H9 (cell line): ENCODE measurements at regions not wholly inside any gene's neighbourhood (a gene's known extent, or its start where the extent isn't known, plus 50 kb on each side); places are given as distances from the start of the nearest gene placed in this dataset.

Experiments used
- DNase-seq: peaks from one replicate; pipeline ENCODE4 v3.0.0-alpha.2; 2017
- H2AFZ ChIP-seq: one replicate; pipeline ENCODE4 v1.6.1; 2013; ENCODE audit warnings: mild to moderate bottlenecking, low read length, control low read depth, moderate library complexity
- H2AK5ac ChIP-seq: 2 replicates; pipeline ENCODE4 v1.6.1; 2013; ENCODE audit warnings: low read length, control low read depth, mixed read lengths; ENCODE audit not compliant: insufficient read length
- H2BK120ac ChIP-seq: one replicate; pipeline ENCODE4 v1.6.1; 2013; ENCODE audit warnings: low read depth, mild to moderate bottlenecking, low read length, control low read depth, inconsistent platforms; ENCODE audit not compliant: poor library complexity, severe bottlenecking
- H2BK12ac ChIP-seq: 2 replicates; pipeline ENCODE4 v1.6.1; 2013; ENCODE audit warnings: low read length, control low read depth, mixed read lengths, low read depth; ENCODE audit not compliant: insufficient read length
- H2BK15ac ChIP-seq: 2 replicates; pipeline ENCODE4 v1.6.1; 2013; ENCODE audit warnings: low read depth, low read length, control low read depth
- H2BK20ac ChIP-seq: one replicate; pipeline ENCODE4 v1.6.1; 2013; ENCODE audit warnings: low read depth, mild to moderate bottlenecking, low read length, control low read depth, inconsistent platforms; ENCODE audit not compliant: poor library complexity, severe bottlenecking
- H2BK5ac ChIP-seq: 2 replicates; pipeline ENCODE4 v1.6.1; 2013; ENCODE audit warnings: low read length, control low read depth, mixed read lengths; ENCODE audit not compliant: insufficient read length
- H3K14ac ChIP-seq: 2 replicates; pipeline ENCODE4 v1.6.1; 2013; ENCODE audit warnings: low read length, control low read depth; ENCODE audit not compliant: insufficient read depth
- H3K18ac ChIP-seq: 2 replicates; pipeline ENCODE4 v1.6.1; 2013; ENCODE audit warnings: low read depth, mild to moderate bottlenecking, mixed read lengths, low read length, control low read depth; ENCODE audit not compliant: insufficient read length
- H3K23ac ChIP-seq: 2 replicates; pipeline ENCODE4 v1.6.1; 2013; ENCODE audit warnings: low read length, control low read depth, mixed read lengths, low read depth; ENCODE audit not compliant: insufficient read length
- H3K23me2 ChIP-seq: 2 replicates; pipeline ENCODE4 v1.6.1; 2013; ENCODE audit warnings: low read depth, mild to moderate bottlenecking, mixed read lengths, low read length, control low read depth; ENCODE audit not compliant: insufficient read length, poor library complexity, severe bottlenecking
- H3K27ac ChIP-seq: 2 replicates; pipeline ENCODE4 v1.5.1; 2013; ENCODE audit warnings: low read length, control low read depth, mixed read lengths, low read depth; ENCODE audit not compliant: insufficient read length
- H3K27me3 ChIP-seq: 2 replicates; pipeline ENCODE4 v1.6.1; 2013; ENCODE audit warnings: low read length, control low read depth, inconsistent platforms; ENCODE audit not compliant: insufficient read depth
- H3K4ac ChIP-seq: 2 replicates; pipeline ENCODE4 v1.6.1; 2013; ENCODE audit warnings: low read depth, mild to moderate bottlenecking, control low read depth, inconsistent platforms, low read length, moderate library complexity
- H3K4me1 ChIP-seq: 2 replicates; pipeline ENCODE4 v1.6.1; 2013; ENCODE audit warnings: low read length, control low read depth, inconsistent platforms; ENCODE audit not compliant: insufficient read depth
- H3K4me2 ChIP-seq: 2 replicates; pipeline ENCODE4 v1.6.1; 2013; ENCODE audit warnings: low read length, control low read depth, mixed read lengths; ENCODE audit not compliant: insufficient read length, insufficient read depth
- H3K56ac ChIP-seq: 2 replicates; pipeline ENCODE4 v1.6.1; 2013; ENCODE audit warnings: low read depth, mild to moderate bottlenecking, mixed read lengths, low read length, control low read depth; ENCODE audit not compliant: insufficient read length
- H3K79me1 ChIP-seq: 2 replicates; pipeline ENCODE4 v1.6.1; 2013; ENCODE audit warnings: low read depth, mild to moderate bottlenecking, moderate library complexity, low read length, control low read depth, inconsistent platforms; ENCODE audit not compliant: insufficient read depth, poor library complexity, severe bottlenecking
- H3K79me2 ChIP-seq: 2 replicates; pipeline ENCODE4 v1.6.1; 2013; ENCODE audit warnings: low read length, control low read depth, inconsistent platforms; ENCODE audit not compliant: insufficient read depth
- H3K9ac ChIP-seq: 2 replicates; pipeline ENCODE4 v1.6.1; 2013; ENCODE audit warnings: low read length, control low read depth, mixed read lengths; ENCODE audit not compliant: insufficient read length; ENCODE audit errors: extremely low read depth
- H3K9me3 ChIP-seq: one replicate; pipeline ENCODE4 v1.6.1; 2013; ENCODE audit warnings: low read depth, low read length, inconsistent platforms; ENCODE audit not compliant: control insufficient read depth
- H3T11ph ChIP-seq: one replicate; pipeline ENCODE4 v1.6.1; 2013; ENCODE audit warnings: mild to moderate bottlenecking, low read length, control low read depth, inconsistent platforms
- H4K20me1 ChIP-seq: one replicate; pipeline ENCODE4 v1.6.1; 2013; ENCODE audit not compliant: control insufficient read depth, insufficient read length, insufficient read depth
- H4K5ac ChIP-seq: 2 replicates; pipeline ENCODE4 v1.6.1; 2013; ENCODE audit warnings: low read depth, mild to moderate bottlenecking, mixed read lengths, low read length, control low read depth; ENCODE audit not compliant: insufficient read length
- H4K8ac ChIP-seq: replicated peaks from 2 replicates; pipeline ENCODE4 v1.6.1; 2013; ENCODE audit warnings: low read length, control low read depth, mixed read lengths, low read depth; ENCODE audit not compliant: insufficient read length
- H4K91ac ChIP-seq: 2 replicates; pipeline ENCODE4 v1.6.1; 2013; ENCODE audit warnings: low read depth, mild to moderate bottlenecking, moderate library complexity, mixed read lengths, low read length, control low read depth; ENCODE audit not compliant: insufficient read length
- H3K27ac Mint-ChIP-seq, 3 experiments: 2 replicates in 2 of 3; 3 replicates in 1 of 3; pipeline ENCODE4 v1.8.0; 2020 to 2021; ENCODE audit warnings: mixed read lengths in 3 of 3, mild to moderate bottlenecking in 1 of 3, moderate library complexity in 1 of 3
- H3K27me3 Mint-ChIP-seq: 2 replicates; pipeline ENCODE4 v1.8.0; 2021; ENCODE audit warnings: low read depth, mild to moderate bottlenecking, moderate library complexity, mixed read lengths
- H3K36me3 Mint-ChIP-seq, 3 experiments: 2 replicates in 2 of 3; 3 replicates in 1 of 3; pipeline ENCODE4 v1.8.0; 2020 to 2021; ENCODE audit warnings: low read depth in 3 of 3, mixed read lengths in 3 of 3; ENCODE audit not compliant: insufficient read depth in 1 of 3
- H3K4me1 Mint-ChIP-seq, 2 experiments: 2 replicates each; pipeline ENCODE4 v1.8.0; 2020; ENCODE audit warnings: mixed read lengths in 2 of 2
- H3K4me3 Mint-ChIP-seq, 2 experiments: 2 replicates in 1 of 2; 3 replicates in 1 of 2; pipeline ENCODE4 v1.8.0; 2020 to 2021; ENCODE audit warnings: mild to moderate bottlenecking in 2 of 2, mixed read lengths in 2 of 2, moderate library complexity in 1 of 2
- H3K9me3 Mint-ChIP-seq, 2 experiments: 2 replicates in 1 of 2; 3 replicates in 1 of 2; pipeline ENCODE4 v1.8.0; 2020; ENCODE audit warnings: mild to moderate bottlenecking in 2 of 2, mixed read lengths in 2 of 2, moderate library complexity in 1 of 2
- WGBS: extraction: QIAGEN DNeasy Blood & Tissue Kit; methylation state at CpG from one replicate; pipeline ENCODE4 v1.1.7; 2013; ENCODE audit warnings: missing lambda C conversion rate, low lambda C conversion rate, mixed read lengths; ENCODE audit not compliant: insufficient read length; ENCODE audit errors: extremely low coverage; 5-methylcytosine and 5-hydroxymethylcytosine counted together
- TF ChIP-seq, protein P1 (sequence below): fragments of 200-600 bp; sonication (generic); conservative IDR thresholded peaks from 3 replicates; pipeline ENCODE4 v1.8.0; 2021; ENCODE audit warnings: antibody characterized with exemption, mild to moderate bottlenecking

DNA sequence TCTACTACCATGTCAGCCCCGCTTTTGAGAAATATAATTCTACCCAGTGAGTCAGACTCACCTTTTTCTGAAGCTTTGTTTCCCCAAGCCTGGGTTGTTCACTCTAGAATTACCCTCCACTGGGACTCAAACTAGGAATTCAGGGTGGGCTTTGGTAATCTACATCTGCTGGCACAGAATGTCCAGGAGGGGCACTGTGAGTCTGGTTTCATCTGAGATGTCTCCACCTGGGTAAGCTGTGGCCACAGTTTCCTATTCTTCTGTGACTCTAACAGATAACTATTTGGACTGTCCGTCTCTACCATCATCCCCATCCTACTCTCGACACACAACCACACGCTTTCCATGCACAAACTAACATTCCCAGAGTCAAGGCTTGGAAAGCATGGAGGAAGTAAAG is 457.2 kb downstream of the STK39 start:
- no peaks in the 10 kb centered on the region for H3K9me3 ChIP-seq

More for the DNA sequence above, 457.2 kb downstream of the STK39 start:
- Histone ChIP-seq H4K91ac (no peak overlapping the region), H3T11ph (no peak overlapping the region), H3K23ac (no peak overlapping the region), H3K27me3 (no peaks in the 10 kb centered on the region), H3K23me2 (no peaks in the 10 kb centered on the region), H2BK12ac (no peak overlapping the region), H3K14ac (no peak overlapping the region), H3K4me1 (peaks cover 11% of the 10 kb centered on the region), H3K4ac (no peak overlapping the region), H2BK120ac (no peak overlapping the region), H4K8ac (no peak overlapping the region), H2BK15ac (no peak overlapping the region), H3K56ac (no peak overlapping the region), H3K18ac (no peak overlapping the region), H4K5ac (no peak overlapping the region), H3K4me2 (no peak overlapping the region), H4K20me1 (no peaks in the 10 kb centered on the region), H2AFZ (no peak overlapping the region), H2AK5ac (no peak overlapping the region), H3K9ac (no peak overlapping the region), H3K79me2 (no peaks in the 10 kb centered on the region), H3K79me1 (no peaks in the 10 kb centered on the region), H2BK5ac (no peak overlapping the region), H2BK20ac (no peak overlapping the region), H3K27ac (no peak overlapping the region)
- no peaks in the 10 kb centered on the region for H3K27me3 Mint-ChIP-seq
- H3K4me3 Mint-ChIP-seq, result no peak overlapping the region
- peaks cover 45 to 57% of the 10 kb centered on the region in 2 experiments for H3K4me1 Mint-ChIP-seq
- DNase-seq, result no peak
- peaks cover 0 to 6% (median 2%) of the 10 kb centered on the region in 3 experiments; a peak in 2 of 7 replicates for H3K36me3 Mint-ChIP-seq
- TF ChIP-seq, protein P1, sequence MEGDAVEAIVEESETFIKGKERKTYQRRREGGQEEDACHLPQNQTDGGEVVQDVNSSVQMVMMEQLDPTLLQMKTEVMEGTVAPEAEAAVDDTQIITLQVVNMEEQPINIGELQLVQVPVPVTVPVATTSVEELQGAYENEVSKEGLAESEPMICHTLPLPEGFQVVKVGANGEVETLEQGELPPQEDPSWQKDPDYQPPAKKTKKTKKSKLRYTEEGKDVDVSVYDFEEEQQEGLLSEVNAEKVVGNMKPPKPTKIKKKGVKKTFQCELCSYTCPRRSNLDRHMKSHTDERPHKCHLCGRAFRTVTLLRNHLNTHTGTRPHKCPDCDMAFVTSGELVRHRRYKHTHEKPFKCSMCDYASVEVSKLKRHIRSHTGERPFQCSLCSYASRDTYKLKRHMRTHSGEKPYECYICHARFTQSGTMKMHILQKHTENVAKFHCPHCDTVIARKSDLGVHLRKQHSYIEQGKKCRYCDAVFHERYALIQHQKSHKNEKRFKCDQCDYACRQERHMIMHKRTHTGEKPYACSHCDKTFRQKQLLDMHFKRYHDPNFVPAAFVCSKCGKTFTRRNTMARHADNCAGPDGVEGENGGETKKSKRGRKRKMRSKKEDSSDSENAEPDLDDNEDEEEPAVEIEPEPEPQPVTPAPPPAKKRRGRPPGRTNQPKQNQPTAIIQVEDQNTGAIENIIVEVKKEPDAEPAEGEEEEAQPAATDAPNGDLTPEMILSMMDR, result 0 out of 3 replicates have a peak, but pooled peaks have one; percentile 22
- WGBS, result no CpG with 5 or more reads among the region's 4 CpGs
- H3K9me3 Mint-ChIP-seq, result no peaks in the 10 kb centered on the region
- peak overlapping the region in 2 of 3 experiments; percentile 10 to 14; a peak in 4 of 7 replicates for H3K27ac Mint-ChIP-seq
